ENCODE measurements at regions not wholly inside any gene's neighbourhood (a gene's known extent, or its start where the extent isn't known, plus 50 kb on each side); places are given as distances from the start of the nearest gene placed in this dataset.

DNA sequence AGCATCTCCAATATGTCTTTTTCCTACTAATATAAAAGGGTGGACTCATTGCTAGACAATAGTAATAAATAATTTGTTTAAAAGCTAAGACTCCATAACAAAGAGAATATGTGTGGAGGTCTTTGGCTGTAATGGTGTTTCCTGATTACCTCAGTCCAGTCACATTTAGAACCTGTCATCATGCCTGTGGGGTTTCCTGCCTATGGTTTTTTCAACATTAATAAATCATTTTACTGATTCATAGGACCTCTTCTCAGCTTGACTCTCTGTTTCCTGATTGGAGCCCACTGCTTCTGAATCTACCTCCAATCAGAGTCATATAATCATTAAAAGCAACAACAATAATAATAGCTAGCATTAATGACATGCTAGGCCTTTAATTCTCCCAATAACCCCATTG lies 52.4 kb upstream of the GNAI1 start:
- DNase-seq (ENCODE audit: low spot score) (no peak), ATAC-seq (no peak)
- H3K4me1 Mint-ChIP-seq: peaks cover 9% of the 10 kb centered on the region
- no peaks in the 10 kb centered on the region for H3K27me3 Mint-ChIP-seq (ENCODE audit: low read depth)
- no peak overlapping the region for H3K27ac Mint-ChIP-seq
- no peak overlapping the region for H3K4me3 Mint-ChIP-seq
- TF ChIP-seq MYBL2 (CRISPR knock-in tag; IDR thresholded peaks at IDR 0.05): no peak
- TF ChIP-seq, protein P1, sequence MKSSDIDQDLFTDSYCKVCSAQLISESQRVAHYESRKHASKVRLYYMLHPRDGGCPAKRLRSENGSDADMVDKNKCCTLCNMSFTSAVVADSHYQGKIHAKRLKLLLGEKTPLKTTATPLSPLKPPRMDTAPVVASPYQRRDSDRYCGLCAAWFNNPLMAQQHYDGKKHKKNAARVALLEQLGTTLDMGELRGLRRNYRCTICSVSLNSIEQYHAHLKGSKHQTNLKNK (CRISPR knock-in tag; IDR thresholded peaks at IDR 0.05): no peak
- TF ChIP-seq FOXP1 (CRISPR knock-in tag; IDR thresholded peaks at IDR 0.05; ENCODE audit: borderline replicate concordance): no peak
- TF ChIP-seq, protein P2, sequence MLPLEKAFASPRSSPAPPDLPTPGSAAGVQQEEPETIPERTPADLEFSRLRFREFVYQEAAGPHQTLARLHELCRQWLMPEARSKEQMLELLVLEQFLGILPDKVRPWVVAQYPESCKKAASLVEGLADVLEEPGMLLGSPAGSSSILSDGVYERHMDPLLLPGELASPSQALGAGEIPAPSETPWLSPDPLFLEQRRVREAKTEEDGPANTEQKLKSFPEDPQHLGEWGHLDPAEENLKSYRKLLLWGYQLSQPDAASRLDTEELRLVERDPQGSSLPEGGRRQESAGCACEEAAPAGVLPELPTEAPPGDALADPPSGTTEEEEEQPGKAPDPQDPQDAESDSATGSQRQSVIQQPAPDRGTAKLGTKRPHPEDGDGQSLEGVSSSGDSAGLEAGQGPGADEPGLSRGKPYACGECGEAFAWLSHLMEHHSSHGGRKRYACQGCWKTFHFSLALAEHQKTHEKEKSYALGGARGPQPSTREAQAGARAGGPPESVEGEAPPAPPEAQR (CRISPR knock-in tag; IDR thresholded peaks at IDR 0.05): no peak
- no peak for TF ChIP-seq ESRRA (CRISPR knock-in tag; IDR thresholded peaks at IDR 0.05; ENCODE audit: borderline replicate concordance)
- TF ChIP-seq ZNF232 (CRISPR knock-in tag; IDR thresholded peaks at IDR 0.05): no peak
- TF ChIP-seq, protein P3, sequence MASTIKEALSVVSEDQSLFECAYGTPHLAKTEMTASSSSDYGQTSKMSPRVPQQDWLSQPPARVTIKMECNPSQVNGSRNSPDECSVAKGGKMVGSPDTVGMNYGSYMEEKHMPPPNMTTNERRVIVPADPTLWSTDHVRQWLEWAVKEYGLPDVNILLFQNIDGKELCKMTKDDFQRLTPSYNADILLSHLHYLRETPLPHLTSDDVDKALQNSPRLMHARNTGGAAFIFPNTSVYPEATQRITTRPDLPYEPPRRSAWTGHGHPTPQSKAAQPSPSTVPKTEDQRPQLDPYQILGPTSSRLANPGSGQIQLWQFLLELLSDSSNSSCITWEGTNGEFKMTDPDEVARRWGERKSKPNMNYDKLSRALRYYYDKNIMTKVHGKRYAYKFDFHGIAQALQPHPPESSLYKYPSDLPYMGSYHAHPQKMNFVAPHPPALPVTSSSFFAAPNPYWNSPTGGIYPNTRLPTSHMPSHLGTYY (CRISPR knock-in tag; IDR thresholded peaks at IDR 0.05): no peak
- TF ChIP-seq, protein P4, sequence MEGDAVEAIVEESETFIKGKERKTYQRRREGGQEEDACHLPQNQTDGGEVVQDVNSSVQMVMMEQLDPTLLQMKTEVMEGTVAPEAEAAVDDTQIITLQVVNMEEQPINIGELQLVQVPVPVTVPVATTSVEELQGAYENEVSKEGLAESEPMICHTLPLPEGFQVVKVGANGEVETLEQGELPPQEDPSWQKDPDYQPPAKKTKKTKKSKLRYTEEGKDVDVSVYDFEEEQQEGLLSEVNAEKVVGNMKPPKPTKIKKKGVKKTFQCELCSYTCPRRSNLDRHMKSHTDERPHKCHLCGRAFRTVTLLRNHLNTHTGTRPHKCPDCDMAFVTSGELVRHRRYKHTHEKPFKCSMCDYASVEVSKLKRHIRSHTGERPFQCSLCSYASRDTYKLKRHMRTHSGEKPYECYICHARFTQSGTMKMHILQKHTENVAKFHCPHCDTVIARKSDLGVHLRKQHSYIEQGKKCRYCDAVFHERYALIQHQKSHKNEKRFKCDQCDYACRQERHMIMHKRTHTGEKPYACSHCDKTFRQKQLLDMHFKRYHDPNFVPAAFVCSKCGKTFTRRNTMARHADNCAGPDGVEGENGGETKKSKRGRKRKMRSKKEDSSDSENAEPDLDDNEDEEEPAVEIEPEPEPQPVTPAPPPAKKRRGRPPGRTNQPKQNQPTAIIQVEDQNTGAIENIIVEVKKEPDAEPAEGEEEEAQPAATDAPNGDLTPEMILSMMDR (IDR thresholded peaks at IDR 0.05): no peak
- TF ChIP-seq, protein P5, sequence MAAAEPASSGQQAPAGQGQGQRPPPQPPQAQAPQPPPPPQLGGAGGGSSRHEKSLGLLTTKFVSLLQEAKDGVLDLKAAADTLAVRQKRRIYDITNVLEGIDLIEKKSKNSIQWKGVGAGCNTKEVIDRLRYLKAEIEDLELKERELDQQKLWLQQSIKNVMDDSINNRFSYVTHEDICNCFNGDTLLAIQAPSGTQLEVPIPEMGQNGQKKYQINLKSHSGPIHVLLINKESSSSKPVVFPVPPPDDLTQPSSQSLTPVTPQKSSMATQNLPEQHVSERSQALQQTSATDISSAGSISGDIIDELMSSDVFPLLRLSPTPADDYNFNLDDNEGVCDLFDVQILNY (CRISPR knock-in tag; IDR thresholded peaks at IDR 0.05): no peak
- TF ChIP-seq, protein P6, sequence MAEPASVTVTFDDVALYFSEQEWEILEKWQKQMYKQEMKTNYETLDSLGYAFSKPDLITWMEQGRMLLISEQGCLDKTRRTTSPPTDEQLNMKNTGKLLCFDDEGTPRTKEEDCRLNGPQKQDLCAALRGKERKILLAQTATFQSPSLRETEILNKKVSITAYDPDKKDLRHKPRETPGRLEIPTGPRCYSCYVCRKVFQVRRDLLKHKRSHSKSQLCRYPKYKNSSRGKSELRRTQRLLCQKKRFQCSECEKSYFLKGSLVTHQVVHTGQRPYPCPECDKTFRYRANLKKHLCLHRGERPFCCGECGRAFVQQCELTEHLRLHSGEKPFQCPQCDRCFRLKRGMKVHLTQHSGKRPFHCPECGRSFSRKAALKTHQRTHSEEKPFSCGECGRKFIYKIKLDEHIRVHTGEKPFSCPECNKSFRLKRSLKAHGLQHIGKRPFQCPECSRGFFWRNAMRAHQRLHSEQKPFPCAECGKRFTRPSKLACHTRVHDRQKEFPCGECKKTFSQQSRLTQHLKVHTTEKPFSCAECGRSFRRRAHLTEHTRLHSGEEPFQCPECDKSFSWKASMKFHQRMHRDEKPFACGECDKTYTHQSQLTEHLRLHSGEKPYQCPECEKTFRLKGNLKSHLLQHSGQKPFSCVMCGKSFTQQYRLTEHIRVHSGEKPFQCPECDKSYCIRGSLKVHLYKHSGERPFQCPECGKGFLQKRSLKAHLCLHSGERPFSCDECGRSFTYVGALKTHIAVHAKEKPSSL (CRISPR knock-in tag; conservative IDR thresholded peaks at IDR 0.05): no peak
- TF ChIP-seq, protein P7, sequence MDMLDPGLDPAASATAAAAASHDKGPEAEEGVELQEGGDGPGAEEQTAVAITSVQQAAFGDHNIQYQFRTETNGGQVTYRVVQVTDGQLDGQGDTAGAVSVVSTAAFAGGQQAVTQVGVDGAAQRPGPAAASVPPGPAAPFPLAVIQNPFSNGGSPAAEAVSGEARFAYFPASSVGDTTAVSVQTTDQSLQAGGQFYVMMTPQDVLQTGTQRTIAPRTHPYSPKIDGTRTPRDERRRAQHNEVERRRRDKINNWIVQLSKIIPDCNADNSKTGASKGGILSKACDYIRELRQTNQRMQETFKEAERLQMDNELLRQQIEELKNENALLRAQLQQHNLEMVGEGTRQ (CRISPR knock-in tag; IDR thresholded peaks at IDR 0.05): no peak
- no peak for TF ChIP-seq TEAD4 (CRISPR knock-in tag; IDR thresholded peaks at IDR 0.05)
- ChIA-PET CTCF (no interaction called here), POLR2A (no interaction called here)
- peaks cover 6% of the 10 kb centered on the region for H3K9me3 Mint-ChIP-seq
- no peaks in the 10 kb centered on the region for H3K36me3 Mint-ChIP-seq

DNA sequence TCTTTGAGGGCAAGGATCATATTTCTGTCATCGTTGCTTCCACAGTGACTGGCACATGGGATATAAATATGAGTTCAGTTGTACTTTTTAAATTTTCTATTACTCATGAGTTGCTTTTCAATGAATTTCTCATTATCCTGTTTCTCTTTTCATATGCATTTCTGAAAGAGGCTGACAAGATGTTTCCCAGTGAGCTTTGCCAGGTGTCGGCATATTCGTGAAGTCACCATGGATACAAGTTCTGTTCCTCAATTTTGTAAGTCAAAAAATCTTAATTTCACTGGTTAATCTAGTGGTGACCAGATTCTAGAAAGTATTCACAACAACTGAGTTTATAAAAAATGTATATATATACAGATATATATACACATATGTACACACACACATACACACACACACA lies 55.7 kb upstream of the GNAI1 start:
- no peak overlapping the region for H3K27ac Mint-ChIP-seq
- TF ChIP-seq, protein P2 (CRISPR knock-in tag; IDR thresholded peaks at IDR 0.05): no peak
- no peak for TF ChIP-seq ZNF416 (CRISPR knock-in tag; IDR thresholded peaks at IDR 0.05)
- TF ChIP-seq MXD4 (CRISPR knock-in tag; IDR thresholded peaks at IDR 0.05; ENCODE audit: borderline replicate concordance): no peak
- TF ChIP-seq, protein P8, sequence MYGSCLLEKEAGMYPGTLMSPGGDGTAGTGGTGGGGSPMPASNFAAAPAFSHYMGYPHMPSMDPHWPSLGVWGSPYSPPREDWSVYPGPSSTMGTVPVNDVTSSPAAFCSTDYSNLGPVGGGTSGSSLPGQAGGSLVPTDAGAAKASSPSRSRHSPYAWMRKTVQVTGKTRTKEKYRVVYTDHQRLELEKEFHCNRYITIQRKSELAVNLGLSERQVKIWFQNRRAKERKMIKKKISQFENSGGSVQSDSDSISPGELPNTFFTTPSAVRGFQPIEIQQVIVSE (CRISPR knock-in tag; IDR thresholded peaks at IDR 0.05; ENCODE audit: borderline replicate concordance): no peak
- no peak for TF ChIP-seq HMGA2 (CRISPR knock-in tag; IDR thresholded peaks at IDR 0.05)
- ChIA-PET CTCF (interaction anchor here (1.1 kb wide), 1 partner anchor 254 kb away, joined by 3 read pairs; no protein-coding TSS in a partner anchor), POLR2A (no interaction called here)
- no peaks in the 10 kb centered on the region for H3K27me3 Mint-ChIP-seq (ENCODE audit: low read depth)
- H3K9me3 Mint-ChIP-seq: no peaks in the 10 kb centered on the region
- ATAC-seq (no peak), DNase-seq (ENCODE audit: low spot score) (no peak)
- no peaks in the 10 kb centered on the region for H3K36me3 Mint-ChIP-seq
- peaks cover 9% of the 10 kb centered on the region for H3K4me1 Mint-ChIP-seq
- no peak overlapping the region for H3K4me3 Mint-ChIP-seq
